ENCODE measurements at regions not wholly inside any gene's neighbourhood (a gene's known extent, or its start where the extent isn't known, plus 50 kb on each side); places are given as distances from the start of the nearest gene placed in this dataset.

- TF ChIP-seq TAF1 (IDR thresholded peaks at IDR 0.05; ENCODE audit: borderline replicate concordance, insufficient read depth, low read length): no peak
- TF ChIP-seq POLR2AphosphoS5 (IDR thresholded peaks at IDR 0.05; ENCODE audit: low read depth, low read length): no peak
- TF ChIP-seq FOXP2 (optimal IDR thresholded peaks at IDR 0.05; ENCODE audit: borderline replicate concordance, extremely low read depth, extremely low read length, insufficient read depth): no peak
- no peak for TF ChIP-seq REST (IDR thresholded peaks at IDR 0.05; ENCODE audit: insufficient read depth in 1 of 2, low read depth in 2 of 2, low read length in 2 of 2)
- no peak for TF ChIP-seq SIN3A (IDR thresholded peaks at IDR 0.05; ENCODE audit: borderline replicate concordance, insufficient read depth, low read length)
These were observed 191.6 kb upstream of the MCHR2 start for GRCh38 chr6:100185615-100186014.

- no peak for TF ChIP-seq POLR2AphosphoS5 (IDR thresholded peaks at IDR 0.05; ENCODE audit: low read depth, low read length)
- no peak for TF ChIP-seq REST (IDR thresholded peaks at IDR 0.05; ENCODE audit: insufficient read depth in 1 of 2, low read depth in 2 of 2, low read length in 2 of 2)
- TF ChIP-seq SIN3A (IDR thresholded peaks at IDR 0.05; ENCODE audit: borderline replicate concordance, insufficient read depth, low read length): no peak
- no peak for TF ChIP-seq TAF1 (IDR thresholded peaks at IDR 0.05; ENCODE audit: borderline replicate concordance, insufficient read depth, low read length)
- TF ChIP-seq FOXP2 (optimal IDR thresholded peaks at IDR 0.05; ENCODE audit: borderline replicate concordance, extremely low read depth, extremely low read length, insufficient read depth): no peak
These were observed 190.4 kb upstream of the MCHR2 start for GRCh38 chr6:100184473-100184872.

- TF ChIP-seq FOXP2 (optimal IDR thresholded peaks at IDR 0.05; ENCODE audit: borderline replicate concordance, extremely low read depth, extremely low read length, insufficient read depth) (no peak), SIN3A (IDR thresholded peaks at IDR 0.05; ENCODE audit: borderline replicate concordance, insufficient read depth, low read length) (no peak), REST (IDR thresholded peaks at IDR 0.05; ENCODE audit: insufficient read depth in 1 of 2, low read depth in 2 of 2, low read length in 2 of 2) (no peak), POLR2AphosphoS5 (IDR thresholded peaks at IDR 0.05; ENCODE audit: low read depth, low read length) (no peak), TAF1 (IDR thresholded peaks at IDR 0.05; ENCODE audit: borderline replicate concordance, insufficient read depth, low read length) (no peak)
These were observed 188.3 kb upstream of the MCHR2 start for GRCh38 chr6:100182313-100182712.

- TF ChIP-seq POLR2AphosphoS5 (IDR thresholded peaks at IDR 0.05; ENCODE audit: low read depth, low read length): no peak
- no peak for TF ChIP-seq FOXP2 (optimal IDR thresholded peaks at IDR 0.05; ENCODE audit: borderline replicate concordance, extremely low read depth, extremely low read length, insufficient read depth)
These were observed 187.3 kb upstream of the MCHR2 start for GRCh38 chr6:100181309-100181708.

- TF ChIP-seq SIN3A (IDR thresholded peaks at IDR 0.05; ENCODE audit: borderline replicate concordance, insufficient read depth, low read length) (no peak), REST (IDR thresholded peaks at IDR 0.05; ENCODE audit: insufficient read depth in 1 of 2, low read depth in 2 of 2, low read length in 2 of 2) (no peak), POLR2AphosphoS5 (IDR thresholded peaks at IDR 0.05; ENCODE audit: low read depth, low read length) (no peak), FOXP2 (optimal IDR thresholded peaks at IDR 0.05; ENCODE audit: borderline replicate concordance, extremely low read depth, extremely low read length, insufficient read depth) (no peak), TAF1 (IDR thresholded peaks at IDR 0.05; ENCODE audit: borderline replicate concordance, insufficient read depth, low read length) (no peak)
These were observed 185.6 kb upstream of the MCHR2 start for GRCh38 chr6:100179576-100179975.
